HEK293T (cell line): ENCODE measurements at regions not wholly inside any gene's neighbourhood (a gene's known extent, or its start where the extent isn't known, plus 50 kb on each side); places are given as distances from the start of the nearest gene placed in this dataset.

Experiments
- CTCF ChIA-PET: fragments of 350-600 bp; formaldehyde crosslinking; extraction: SDS; loops from one replicate; lab custom pipeline; 2021; ENCODE audit warnings: antibody characterized with exemption, inconsistent platforms; lab: Yijun Ruan, JAX
- POLR2A ChIA-PET: fragments of 350-600 bp; formaldehyde crosslinking; extraction: SDS; loops from one replicate; lab custom pipeline; 2020; ENCODE audit warnings: antibody characterized with exemption, inconsistent platforms; lab: Yijun Ruan, JAX
- DNase-seq: peaks from one replicate; pipeline ENCODE4 v3.0.0; 2012; ENCODE audit warnings: mixed read lengths; ENCODE audit errors: extremely low spot score
- ARNT ChIP-seq: fragments of 450-650 bp; IDR thresholded peaks from 2 replicates; pipeline ENCODE4 v1.6.1; 2017; ENCODE audit warnings: mild to moderate bottlenecking
- BHLHE40 ChIP-seq: fragments of 450-650 bp; IDR thresholded peaks from 2 replicates; pipeline ENCODE4 v1.6.1; 2016; ENCODE audit warnings: mild to moderate bottlenecking, moderate library complexity, borderline replicate concordance
- CTBP1 ChIP-seq: fragments of 450-650 bp; IDR thresholded peaks from 2 replicates; pipeline ENCODE4 v1.6.1; 2016; ENCODE audit warnings: borderline replicate concordance
- ELF4 ChIP-seq: fragments of 450-650 bp; IDR thresholded peaks from 2 replicates; pipeline ENCODE4 v1.6.1; 2017; ENCODE audit warnings: antibody characterized with exemption
- FOXA1 ChIP-seq: fragments of 450-650 bp; IDR thresholded peaks from 2 replicates; pipeline ENCODE4 v1.6.1; 2016; ENCODE audit warnings: mild to moderate bottlenecking
- FOXK2 ChIP-seq: fragments of 450-650 bp; IDR thresholded peaks from 2 replicates; pipeline ENCODE4 v1.6.1; 2016; ENCODE audit warnings: mild to moderate bottlenecking
- FOXM1 ChIP-seq: fragments of 450-650 bp; IDR thresholded peaks from 2 replicates; pipeline ENCODE4 v1.6.1; 2017; ENCODE audit warnings: mild to moderate bottlenecking, borderline replicate concordance
- HDGF ChIP-seq: fragments of 450-650 bp; IDR thresholded peaks from 2 replicates; pipeline ENCODE4 v1.6.1; 2017; ENCODE audit warnings: antibody characterized with exemption, borderline replicate concordance
- L3MBTL2 ChIP-seq: fragments of 450-650 bp; conservative IDR thresholded peaks from 2 replicates; pipeline ENCODE4 v1.6.1; 2016; ENCODE audit warnings: mild to moderate bottlenecking
- LEF1 ChIP-seq: fragments of 450-650 bp; IDR thresholded peaks from 2 replicates; pipeline ENCODE4 v1.6.1; 2017; ENCODE audit warnings: mild to moderate bottlenecking, borderline replicate concordance
- NFRKB ChIP-seq: fragments of 450-650 bp; IDR thresholded peaks from 2 replicates; pipeline ENCODE4 v1.6.1; 2016; ENCODE audit warnings: mild to moderate bottlenecking, moderate library complexity
- SP1 ChIP-seq: fragments of 450-650 bp; IDR thresholded peaks from 2 replicates; pipeline ENCODE4 v1.6.1; 2017
- SUZ12 ChIP-seq: fragments of 450-650 bp; IDR thresholded peaks from 2 replicates; pipeline ENCODE4 v1.6.1; 2016; ENCODE audit warnings: mild to moderate bottlenecking
- TARDBP ChIP-seq: fragments of 450-650 bp; IDR thresholded peaks from 2 replicates; pipeline ENCODE4 v1.6.1; 2016
- ZNF384 ChIP-seq: fragments of 450-650 bp; IDR thresholded peaks from 2 replicates; pipeline ENCODE4 v1.6.1; 2016
- TF ChIP-seq, protein P1 (sequence below): fragments of 450-650 bp; IDR thresholded peaks from 2 replicates; pipeline ENCODE4 v1.6.1; 2016

DNA sequence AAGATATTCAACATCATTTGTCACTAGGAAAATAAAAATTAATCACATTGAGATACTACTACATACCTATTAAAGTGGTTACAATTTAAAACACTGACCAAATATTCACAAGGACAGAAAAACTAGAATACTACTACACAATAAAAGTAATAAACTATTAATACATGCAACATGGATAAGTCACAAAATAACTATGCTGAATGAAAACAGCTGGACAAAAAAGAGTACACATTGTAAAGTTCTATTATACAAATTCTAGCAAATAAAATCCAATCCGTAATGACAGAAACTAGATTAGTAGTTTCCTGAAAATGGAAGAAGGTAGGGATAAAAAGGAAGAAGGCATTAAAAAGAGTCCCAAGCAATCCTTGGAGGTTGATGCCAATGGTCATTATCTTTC lies 348.7 kb upstream of the PTBP2 start:
- TF ChIP-seq HDGF (no peak), SUZ12 (no peak), SP1 (no peak), ELF4 (no peak), BHLHE40 (no peak), L3MBTL2 (no peak), CTBP1 (no peak), ARNT (no peak), FOXM1 (no peak), ZNF384 (no peak), FOXA1 (no peak), TARDBP (no peak), LEF1 (no peak), NFRKB (no peak)
- DNase-seq, result no peak
- ChIA-PET CTCF (no interaction called here), POLR2A (no interaction called here)

DNA sequence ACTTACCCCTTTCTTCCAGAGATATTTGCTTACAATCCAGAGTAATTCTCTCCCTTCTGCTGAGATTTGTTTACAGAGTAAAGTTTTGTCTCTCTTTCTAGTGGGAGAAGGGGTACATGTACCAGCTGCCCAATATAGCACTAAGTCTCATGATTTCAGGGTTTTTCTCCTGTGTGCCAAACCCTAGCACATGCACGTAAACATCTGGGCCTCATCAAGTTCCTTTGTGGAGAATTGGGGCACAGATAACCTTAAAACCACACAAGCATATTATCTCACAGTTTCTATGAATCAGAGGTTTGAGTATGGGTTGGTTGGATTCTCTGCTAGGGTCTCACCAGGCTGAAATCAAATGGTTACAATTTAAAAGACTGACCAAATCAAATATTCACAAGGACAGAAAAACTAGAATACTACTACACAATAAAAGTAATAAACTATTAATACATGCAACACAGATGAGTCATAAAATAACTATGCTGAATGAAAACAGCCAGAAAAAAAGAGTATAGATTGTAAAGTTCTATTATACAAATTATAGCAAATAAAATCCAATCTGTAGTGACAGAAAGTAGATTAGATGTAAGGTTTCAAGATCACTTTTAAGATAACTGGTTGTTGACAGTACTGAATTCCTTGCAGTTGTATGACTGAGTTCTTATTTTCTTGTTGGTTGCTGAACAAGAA lies 347.4 kb upstream of the PTBP2 start:
- TF ChIP-seq NFRKB (no peak), ARNT (no peak), FOXA1 (no peak), CTBP1 (no peak), L3MBTL2 (no peak), HDGF (no peak), ZNF384 (no peak)
- TF ChIP-seq, protein P1, sequence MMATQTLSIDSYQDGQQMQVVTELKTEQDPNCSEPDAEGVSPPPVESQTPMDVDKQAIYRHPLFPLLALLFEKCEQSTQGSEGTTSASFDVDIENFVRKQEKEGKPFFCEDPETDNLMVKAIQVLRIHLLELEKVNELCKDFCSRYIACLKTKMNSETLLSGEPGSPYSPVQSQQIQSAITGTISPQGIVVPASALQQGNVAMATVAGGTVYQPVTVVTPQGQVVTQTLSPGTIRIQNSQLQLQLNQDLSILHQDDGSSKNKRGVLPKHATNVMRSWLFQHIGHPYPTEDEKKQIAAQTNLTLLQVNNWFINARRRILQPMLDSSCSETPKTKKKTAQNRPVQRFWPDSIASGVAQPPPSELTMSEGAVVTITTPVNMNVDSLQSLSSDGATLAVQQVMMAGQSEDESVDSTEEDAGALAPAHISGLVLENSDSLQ, result no peak
- no peak for DNase-seq
- POLR2A ChIA-PET, result no interaction called here
- CTCF ChIA-PET, result no interaction called here

DNA sequence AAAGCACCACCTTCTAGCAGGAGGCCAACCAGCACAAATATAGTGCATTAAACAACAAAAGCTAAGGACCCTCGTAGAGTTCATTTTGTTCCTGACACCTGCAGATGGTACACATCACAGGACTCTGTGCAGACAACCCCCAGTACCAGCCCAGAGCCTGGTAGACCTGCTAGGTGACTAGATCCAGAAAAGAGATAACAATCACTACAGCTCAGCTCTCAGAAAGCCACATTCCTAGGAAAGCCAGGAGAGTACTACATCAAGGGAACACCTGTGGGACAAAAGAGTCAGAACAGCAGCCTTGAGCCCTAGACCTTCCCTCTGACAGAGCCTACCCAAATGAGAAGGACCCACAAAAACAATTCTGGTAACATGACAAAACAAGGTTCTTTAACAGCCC lies 344.7 kb upstream of the PTBP2 start:
- POLR2A ChIA-PET, result no interaction called here
- CTCF ChIA-PET, result no interaction called here
- DNase-seq, result no peak
- TF ChIP-seq LEF1 (no peak), ARNT (no peak)

GRCh38 chr1:96384611-96385010 lies 337.0 kb upstream of the PTBP2 start:
- DNase-seq, result no peak
- POLR2A ChIA-PET, result no interaction called here
- CTCF ChIA-PET, result no interaction called here
- TF ChIP-seq ELF4, result no peak
- TF ChIP-seq TARDBP, result no peak
- TF ChIP-seq SP1, result no peak
- no peak for TF ChIP-seq NFRKB
- TF ChIP-seq CTBP1, result no peak
- TF ChIP-seq FOXK2, result no peak
- TF ChIP-seq ZNF384, result no peak
- no peak for TF ChIP-seq LEF1
- TF ChIP-seq FOXA1, result no peak
- TF ChIP-seq ARNT, result no peak
- TF ChIP-seq SUZ12, result no peak
- TF ChIP-seq L3MBTL2, result no peak
- no peak for TF ChIP-seq HDGF
- TF ChIP-seq FOXM1, result no peak

DNA sequence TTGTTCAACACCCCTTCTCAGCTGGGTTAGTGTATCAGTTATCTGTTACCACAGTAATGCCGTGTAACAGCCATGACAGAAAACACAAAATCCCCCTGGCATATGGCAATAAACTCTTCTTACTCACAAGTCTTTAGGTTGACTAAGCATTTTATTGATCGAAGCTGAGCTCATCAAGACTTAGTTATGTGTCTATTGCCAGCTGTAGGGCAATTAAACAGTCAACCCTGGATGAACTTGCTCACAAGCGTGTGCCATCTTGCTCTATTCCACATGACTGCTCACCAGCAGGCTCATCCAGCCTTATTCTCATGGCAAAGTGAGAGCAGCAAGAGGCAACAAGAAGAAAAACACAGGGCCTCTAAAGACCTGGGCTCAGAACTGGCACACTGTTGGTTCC lies 333.8 kb upstream of the PTBP2 start:
- TF ChIP-seq, protein P1, result no peak
- no peak for TF ChIP-seq ELF4
- TF ChIP-seq NFRKB, result no peak
- TF ChIP-seq HDGF, result no peak
- no peak for TF ChIP-seq L3MBTL2
- no peak for TF ChIP-seq FOXA1
- TF ChIP-seq BHLHE40, result no peak
- no peak for TF ChIP-seq ARNT
- no peak for TF ChIP-seq FOXM1
- ChIA-PET POLR2A (no interaction called here), CTCF (no interaction called here)
- no peak for DNase-seq

DNA sequence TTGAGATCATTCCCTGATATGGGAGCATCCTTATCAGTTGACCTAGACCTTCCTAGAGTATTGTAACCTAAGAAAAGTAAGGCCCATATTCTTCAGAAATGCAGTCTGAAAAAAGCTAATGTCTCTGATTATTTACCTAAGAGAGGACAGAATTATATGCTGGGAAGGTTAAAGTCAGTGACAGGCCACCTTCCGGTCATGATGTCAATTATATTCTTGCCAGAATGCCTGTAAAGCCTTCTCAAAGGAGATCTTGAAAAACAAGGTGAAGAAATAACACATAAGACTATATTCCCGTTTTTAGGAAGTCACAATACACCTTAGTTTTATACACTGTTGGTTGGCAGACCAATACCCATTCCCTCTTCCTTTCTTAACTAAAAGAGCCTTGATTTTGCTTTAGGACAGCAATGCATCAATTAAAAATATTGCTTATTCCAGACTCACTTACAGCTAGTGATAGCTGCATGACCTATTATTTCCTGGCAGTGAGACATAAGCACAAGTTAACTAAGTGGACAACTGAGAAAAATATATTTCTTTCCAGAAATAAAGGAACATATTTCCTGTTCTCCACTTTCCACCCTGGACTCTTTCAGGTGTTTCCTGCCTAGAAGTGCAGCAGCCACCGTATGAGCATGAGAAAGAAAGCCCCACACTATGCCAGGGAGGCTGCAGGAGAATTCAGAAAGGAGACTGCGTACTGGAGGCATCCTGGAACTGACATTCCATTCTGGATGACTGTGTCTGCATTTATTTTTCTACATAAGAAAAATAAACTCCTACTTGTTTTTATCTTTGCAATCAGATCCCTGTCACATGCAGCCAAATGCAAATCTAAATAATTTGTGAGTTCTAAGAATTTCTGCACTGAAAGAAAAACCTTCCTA lies 332.9 kb upstream of the PTBP2 start:
- no peak for DNase-seq
- ChIA-PET CTCF (no interaction called here), POLR2A (no interaction called here)
- TF ChIP-seq BHLHE40, result no peak
- TF ChIP-seq LEF1, result no peak
- TF ChIP-seq TARDBP, result no peak
- no peak for TF ChIP-seq FOXA1
- TF ChIP-seq ELF4, result no peak
- TF ChIP-seq SP1, result no peak
- no peak for TF ChIP-seq NFRKB
- TF ChIP-seq ZNF384, result no peak
- no peak for TF ChIP-seq SUZ12
- TF ChIP-seq FOXK2, result no peak
- TF ChIP-seq, protein P1, result no peak
- no peak for TF ChIP-seq CTBP1
- no peak for TF ChIP-seq HDGF
- no peak for TF ChIP-seq ARNT
- TF ChIP-seq FOXM1, result no peak
- no peak for TF ChIP-seq L3MBTL2
